HG03103 (cell line): ENCODE measurements at regions not wholly inside any gene's neighbourhood (a gene's known extent, or its start where the extent isn't known, plus 50 kb on each side); places are given as distances from the start of the nearest gene placed in this dataset.
A peak's percentile ranks its signal among the peaks of the same experiment; 100 is the strongest.

ENCODE experiments used
- ATAC-seq: cut with Tn5 transposase; IDR thresholded peaks from one replicate; pipeline ENCODE4 v1.9.1; 2021; ENCODE audit warnings: low read depth; ENCODE audit not compliant: unreplicated experiment

DNA sequence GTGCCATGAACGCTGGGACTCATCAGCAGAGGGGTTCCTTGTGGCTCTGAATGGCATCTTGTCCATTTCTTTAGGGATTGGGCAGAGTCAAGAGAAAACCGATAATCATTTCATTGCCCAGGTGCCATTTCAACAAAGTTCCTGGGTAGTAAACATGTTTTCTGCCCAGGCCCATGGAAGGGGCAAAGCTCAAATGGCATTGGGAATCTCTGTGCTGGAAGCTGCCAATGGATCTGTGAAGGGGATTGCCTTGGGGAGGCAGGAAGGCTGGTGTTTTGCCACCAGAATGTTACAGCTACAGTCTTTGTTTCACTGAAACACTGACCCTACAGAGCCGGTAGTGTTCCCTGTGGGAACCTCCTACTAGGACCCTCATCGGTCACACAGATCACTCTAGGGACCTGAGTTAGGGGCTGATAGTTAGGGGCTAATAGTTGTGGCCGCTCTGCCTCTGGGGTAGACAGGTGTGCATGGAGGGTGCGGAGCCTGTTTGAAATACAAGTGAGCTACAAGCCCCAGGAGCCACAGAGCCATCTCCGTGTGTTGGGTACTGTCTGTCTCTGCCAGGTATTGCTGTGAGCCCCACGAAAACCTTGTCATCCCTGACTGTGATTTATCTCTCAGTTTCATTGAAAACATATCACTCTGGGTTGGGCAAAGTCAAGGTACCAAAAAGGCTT is 224.4 kb upstream of the COPS8 start:
- ATAC-seq: no peak

DNA sequence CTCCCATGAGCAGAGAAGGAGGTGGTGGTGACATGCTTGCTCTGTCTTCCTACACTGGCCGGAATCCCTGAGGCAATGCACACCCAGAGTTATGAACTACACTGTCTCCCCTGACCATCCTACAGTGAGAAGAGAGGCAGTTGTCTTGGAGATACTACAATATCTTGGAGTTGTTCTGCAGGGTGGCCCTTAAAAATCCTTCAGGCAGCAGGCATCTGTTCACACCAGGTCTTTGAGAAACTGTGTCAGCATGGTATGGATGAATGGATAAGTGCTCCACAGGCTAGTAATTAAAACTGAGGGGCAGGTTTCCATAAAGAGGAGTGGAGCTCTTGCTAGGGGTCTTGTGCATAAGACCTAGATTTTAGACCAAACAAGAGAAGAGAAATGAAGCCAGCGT is 223.7 kb upstream of the COPS8 start:
- no peak for ATAC-seq

GRCh38 chr2:236862526-236862925 is 223.2 kb upstream of the COPS8 start:
- ATAC-seq: no peak

GRCh38 chr2:236862961-236863728 is 222.5 kb upstream of the COPS8 start:
- peak; percentile 78 for ATAC-seq

- ATAC-seq: no peak
Observed at GRCh38 chr2:236863729-236864126, 222.0 kb upstream of the COPS8 start.

GRCh38 chr2:236865052-236865451 is 220.6 kb upstream of the COPS8 start:
- no peak for ATAC-seq

DNA sequence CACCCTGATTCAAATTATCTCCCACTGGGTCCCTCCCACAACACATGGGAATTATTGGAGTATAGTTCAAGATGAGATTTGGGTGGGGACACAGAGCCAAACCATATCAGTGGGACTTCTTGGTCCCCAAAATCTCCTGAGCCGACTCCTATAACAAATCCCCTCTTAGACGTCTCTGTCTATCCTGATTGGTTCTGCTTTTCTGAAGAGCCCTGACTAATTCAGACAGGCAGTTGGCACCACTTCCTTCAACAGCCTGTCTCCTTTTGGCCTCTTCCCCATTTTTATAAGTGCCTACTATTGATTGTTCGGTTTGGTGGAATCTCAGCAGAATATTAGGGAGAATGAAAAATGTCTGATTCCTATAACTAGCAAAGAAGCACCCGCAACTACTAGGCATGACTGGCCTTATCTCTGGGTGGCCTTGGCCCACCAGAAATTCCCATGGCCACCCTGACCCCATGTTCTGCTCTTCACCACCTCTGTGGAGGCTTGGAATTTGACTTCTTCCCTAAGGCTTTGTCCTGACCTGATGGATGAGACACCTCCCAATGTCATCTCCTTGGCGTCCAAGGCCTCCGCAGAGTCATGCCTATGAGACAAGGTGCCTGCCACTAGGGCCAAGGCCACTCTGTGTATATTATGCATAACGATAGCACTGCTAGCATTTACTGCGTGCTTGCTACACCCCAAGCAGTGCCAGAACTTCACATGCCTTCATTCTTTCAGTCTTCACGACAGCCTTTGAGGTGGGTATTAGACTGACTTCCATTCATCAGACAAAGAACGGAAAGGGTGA is 218.9 kb upstream of the COPS8 start:
- no peak for ATAC-seq

DNA sequence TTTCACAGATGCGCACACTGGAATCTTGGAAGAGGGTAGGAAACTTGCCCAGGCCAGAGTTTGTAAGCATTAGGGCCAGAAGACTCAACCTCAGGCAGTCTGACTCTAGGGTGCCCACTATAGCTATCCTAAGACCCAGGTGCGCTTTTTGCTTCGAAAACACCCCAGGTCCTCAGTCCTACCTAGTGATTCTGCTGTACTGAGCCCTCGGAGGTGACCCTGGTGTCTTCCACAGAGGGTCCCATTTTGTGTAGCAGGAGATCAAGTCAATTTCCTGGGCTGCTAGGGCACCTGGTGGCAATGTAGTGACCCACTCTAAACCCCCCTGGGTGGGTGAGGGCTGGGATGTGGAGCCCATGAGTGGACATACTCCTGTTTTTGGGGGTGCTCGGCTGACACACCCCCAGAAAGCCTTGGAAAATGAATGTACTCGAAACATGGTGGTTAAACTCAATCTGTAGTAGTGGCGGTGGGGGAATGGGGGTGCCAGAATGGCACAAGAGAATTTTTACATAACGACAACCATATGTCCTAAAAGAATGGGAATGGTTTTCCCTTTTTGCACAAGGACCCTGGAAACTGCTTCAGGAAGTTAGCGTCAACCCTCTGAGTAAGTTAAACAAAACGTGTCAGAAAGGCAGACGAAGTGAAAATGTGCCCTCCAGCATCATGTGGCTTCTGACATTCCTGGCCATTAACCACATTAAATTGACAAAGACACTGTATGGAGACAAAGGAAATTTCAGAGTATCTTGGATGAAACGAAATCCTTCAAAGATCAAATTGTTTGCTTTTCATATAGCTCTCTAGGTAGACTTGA is 218.0 kb upstream of the COPS8 start:
- ATAC-seq: no peak

DNA sequence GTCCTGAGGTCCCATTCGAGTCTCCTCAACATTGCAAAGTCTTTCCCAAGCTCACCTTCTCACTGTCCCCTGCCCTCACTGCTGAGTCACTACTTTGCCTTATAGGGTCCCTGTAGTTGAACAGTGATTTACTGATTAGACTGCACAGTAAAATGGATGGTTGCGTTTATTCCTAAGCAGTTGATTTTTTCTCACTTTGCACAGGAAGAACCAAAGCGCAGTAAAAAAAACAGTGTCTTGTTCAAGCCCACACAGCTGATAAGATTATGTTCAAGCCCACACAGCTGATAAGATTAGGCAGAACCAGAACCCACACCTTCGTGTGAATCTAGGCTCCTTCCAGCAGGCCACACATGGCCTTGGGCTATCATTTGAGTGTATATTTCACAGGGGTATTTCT is 215.3 kb upstream of the COPS8 start:
- ATAC-seq: no peak

DNA sequence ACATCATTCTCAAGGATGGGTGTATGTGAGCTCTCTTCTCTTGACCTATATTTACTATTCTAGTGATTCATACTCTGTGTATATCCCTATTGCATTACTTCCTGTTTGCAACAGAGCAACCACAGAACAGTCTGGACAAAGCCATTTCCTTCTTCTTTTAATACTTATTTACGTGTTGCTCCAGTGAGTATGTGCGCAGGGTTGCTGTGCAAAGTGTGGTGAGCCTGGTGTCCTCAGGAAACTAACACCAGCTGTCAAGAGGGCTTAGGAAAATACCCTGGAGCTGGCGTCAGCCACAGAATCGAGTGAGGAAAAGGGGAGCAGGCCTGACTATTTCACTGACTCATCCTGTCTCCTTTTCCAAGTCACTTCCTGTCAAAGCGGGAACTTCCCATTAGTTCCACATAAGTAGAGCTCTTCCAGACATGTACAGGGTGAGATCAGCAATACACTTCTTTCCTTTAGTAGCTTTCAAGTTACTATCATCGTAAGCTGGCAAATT is 214.1 kb upstream of the COPS8 start:
- ATAC-seq: no peak

DNA sequence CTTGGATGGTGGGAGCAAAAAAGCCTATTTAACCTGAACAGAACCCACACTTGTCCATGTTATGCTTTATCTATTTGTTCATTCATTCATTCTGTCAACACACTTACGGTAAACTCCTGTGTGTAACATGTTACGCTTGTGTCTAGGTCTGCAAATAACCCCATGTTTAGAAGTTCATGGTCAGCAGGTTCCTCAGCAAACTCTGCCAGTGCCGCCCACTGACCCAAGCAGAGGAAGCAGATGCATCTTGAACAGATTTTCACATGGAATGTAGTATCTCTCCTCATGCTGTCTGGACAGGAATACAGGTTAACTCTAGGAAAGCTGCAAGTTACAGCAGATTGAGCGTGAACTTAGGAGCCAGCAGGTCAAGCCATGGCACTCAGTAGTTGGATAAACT is 213.7 kb upstream of the COPS8 start:
- ATAC-seq: no peak

DNA sequence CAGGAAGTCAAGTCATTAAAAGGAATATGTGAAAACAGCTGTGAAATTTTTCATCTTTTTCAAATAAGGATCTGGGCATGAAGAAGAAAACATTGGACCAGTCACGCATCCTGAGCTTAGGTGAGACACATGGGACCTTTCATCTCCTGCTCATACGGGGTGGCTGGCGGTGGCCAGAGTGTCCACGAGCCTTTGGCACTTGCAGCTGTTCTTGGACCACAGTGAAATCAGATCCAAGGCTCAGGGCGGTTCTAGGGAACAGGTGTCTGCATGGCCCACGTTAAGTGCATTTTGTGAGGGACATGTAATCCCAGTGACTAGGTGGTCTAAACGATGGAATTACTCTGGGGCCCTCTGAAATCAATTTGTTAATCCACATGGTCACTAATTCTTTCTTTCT is 212.7 kb upstream of the COPS8 start:
- ATAC-seq: no peak

DNA sequence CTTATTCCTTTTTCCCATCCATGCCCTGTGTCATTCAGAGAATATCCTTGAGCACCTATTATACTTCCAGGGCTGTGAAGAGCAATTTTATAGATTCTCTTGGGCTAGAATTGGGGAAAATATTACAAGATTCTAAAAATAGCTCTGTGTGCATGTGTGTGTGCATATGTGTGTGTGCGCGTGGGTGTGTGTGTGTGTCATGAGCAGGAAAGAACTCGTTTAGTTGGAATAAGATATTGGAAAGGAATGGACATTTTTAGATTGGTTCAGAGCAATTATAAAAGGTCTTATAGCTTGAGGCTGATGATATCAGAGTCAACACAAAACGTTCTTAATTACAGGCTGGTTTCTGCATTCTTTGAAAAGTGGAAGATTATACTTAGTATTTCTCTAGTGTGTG is 212.1 kb upstream of the COPS8 start:
- no peak for ATAC-seq

GRCh38 chr2:236874866-236875481 is 210.7 kb upstream of the COPS8 start:
- ATAC-seq: no peak

- ATAC-seq: no peak
Observed at GRCh38 chr2:236875906-236876505, 209.7 kb upstream of the COPS8 start.

GRCh38 chr2:236876642-236877041 is 209.0 kb upstream of the COPS8 start:
- ATAC-seq: no peak

- ATAC-seq: no peak
Observed at GRCh38 chr2:236877972-236878371, 207.7 kb upstream of the COPS8 start.

- ATAC-seq: no peak
Observed at GRCh38 chr2:236879416-236879963, 206.2 kb upstream of the COPS8 start.

DNA sequence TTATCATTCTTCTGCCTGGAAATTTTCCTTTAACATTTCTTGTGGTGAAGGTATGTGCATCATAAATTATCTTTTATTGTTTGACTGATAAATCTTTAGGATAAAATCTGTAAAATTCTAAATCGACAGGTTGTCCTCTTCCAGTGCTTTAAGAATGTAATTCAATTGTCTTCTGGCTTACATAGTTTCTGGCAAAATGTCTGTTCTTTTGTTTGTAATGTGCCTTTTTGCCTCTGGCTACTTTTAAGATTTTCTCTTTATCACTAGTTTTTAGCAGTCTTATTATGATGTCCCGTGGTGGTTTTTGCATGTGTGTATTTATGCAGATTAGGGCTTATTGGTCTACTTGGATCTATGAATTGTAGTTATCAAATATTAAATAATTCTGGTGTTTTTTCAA is 203.6 kb upstream of the COPS8 start:
- ATAC-seq: no peak
